ENCODE measurements at regions not wholly inside any gene's neighbourhood (a gene's known extent, or its start where the extent isn't known, plus 50 kb on each side); places are given as distances from the start of the nearest gene placed in this dataset.
"Not testable (repeated sequence)": the region's sequence is repeated elsewhere in the genome, so short reads cannot be mapped to it uniquely, and the experiment has no call there.

DNA sequence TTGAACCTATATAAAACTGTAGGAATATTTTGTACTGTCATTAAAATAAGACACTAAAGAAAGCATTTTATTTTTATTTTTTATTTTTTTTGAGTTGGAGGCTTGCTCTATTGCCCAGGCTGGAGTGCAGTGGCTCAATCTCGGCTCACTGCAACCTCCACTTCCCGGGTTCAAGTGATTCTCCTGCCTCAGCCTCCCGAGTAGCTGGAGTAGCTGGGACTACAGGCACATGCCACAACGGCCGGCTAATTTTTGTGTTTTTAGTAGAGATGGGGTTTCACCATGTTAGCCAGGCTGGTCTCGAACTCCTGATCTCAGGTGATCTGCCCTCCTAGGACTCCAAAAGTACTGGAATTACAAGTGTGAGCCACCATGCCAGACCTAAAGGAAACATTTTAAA is 102.8 kb downstream of the XRCC2 start:
- not testable (repeated sequence) for TF ChIP-seq CTCF (IDR thresholded peaks at IDR 0.05); EZH2 (IDR thresholded peaks at IDR 0.05; ENCODE audit: borderline replicate concordance, insufficient read depth, low read depth, low read length, poor library complexity, severe bottlenecking)

Data from B cell (primary cell).